ENCODE measurements at regions not wholly inside any gene's neighbourhood (a gene's known extent, or its start where the extent isn't known, plus 50 kb on each side); places are given as distances from the start of the nearest gene placed in this dataset.
A peak's percentile ranks its signal among the peaks of the same experiment; 100 is the strongest.
"Not testable (repeated sequence)": the region's sequence is repeated elsewhere in the genome, so short reads cannot be mapped to it uniquely, and the experiment has no call there.

- no peak for DNase-seq
Observed at GRCh38 chr14:30450631-30451545, 108.1 kb upstream of the G2E3 start.

- DNase-seq, result no peak
Observed at GRCh38 chr14:30456296-30456695, 102.7 kb upstream of the G2E3 start.

- DNase-seq, result no peak
Observed at GRCh38 chr14:30462358-30462757, 96.6 kb upstream of the G2E3 start.

GRCh38 chr14:30464481-30464880 is 94.5 kb upstream of the G2E3 start:
- DNase-seq, result no peak

GRCh38 chr14:30468354-30468753 is 90.6 kb upstream of the G2E3 start:
- no peak for DNase-seq

GRCh38 chr14:30471980-30472379 is 87.0 kb upstream of the G2E3 start:
- DNase-seq, result no peak

GRCh38 chr14:30473846-30474696 is 84.9 kb upstream of the G2E3 start:
- not testable (repeated sequence) for DNase-seq

- no peak for DNase-seq
Observed at GRCh38 chr14:30482276-30482675, 76.7 kb upstream of the G2E3 start.

- DNase-seq, result no peak
Observed at GRCh38 chr14:30484201-30484600, 74.8 kb upstream of the G2E3 start.

GRCh38 chr14:30484976-30485375 is 74.0 kb upstream of the G2E3 start:
- no peak for DNase-seq

GRCh38 chr14:30496852-30497251 is 62.1 kb upstream of the G2E3 start:
- no peak for DNase-seq

- no peak for DNase-seq
Observed at GRCh38 chr14:30499358-30499757, 59.6 kb upstream of the G2E3 start.

- DNase-seq, result no peak
Observed at GRCh38 chr14:30500222-30500621, 58.7 kb upstream of the G2E3 start.

- DNase-seq, result peak; percentile 47
Observed at GRCh38 chr14:30507209-30507608, 51.7 kb upstream of the G2E3 start.
